Amniotic stem cell (primary cell): ENCODE measurements at regions not wholly inside any gene's neighbourhood (a gene's known extent, or its start where the extent isn't known, plus 50 kb on each side); places are given as distances from the start of the nearest gene placed in this dataset.

Experiments used
- DNase-seq: peaks from one replicate; lab custom pipeline; 2025; lab: John Stamatoyannopoulos, UW

DNA sequence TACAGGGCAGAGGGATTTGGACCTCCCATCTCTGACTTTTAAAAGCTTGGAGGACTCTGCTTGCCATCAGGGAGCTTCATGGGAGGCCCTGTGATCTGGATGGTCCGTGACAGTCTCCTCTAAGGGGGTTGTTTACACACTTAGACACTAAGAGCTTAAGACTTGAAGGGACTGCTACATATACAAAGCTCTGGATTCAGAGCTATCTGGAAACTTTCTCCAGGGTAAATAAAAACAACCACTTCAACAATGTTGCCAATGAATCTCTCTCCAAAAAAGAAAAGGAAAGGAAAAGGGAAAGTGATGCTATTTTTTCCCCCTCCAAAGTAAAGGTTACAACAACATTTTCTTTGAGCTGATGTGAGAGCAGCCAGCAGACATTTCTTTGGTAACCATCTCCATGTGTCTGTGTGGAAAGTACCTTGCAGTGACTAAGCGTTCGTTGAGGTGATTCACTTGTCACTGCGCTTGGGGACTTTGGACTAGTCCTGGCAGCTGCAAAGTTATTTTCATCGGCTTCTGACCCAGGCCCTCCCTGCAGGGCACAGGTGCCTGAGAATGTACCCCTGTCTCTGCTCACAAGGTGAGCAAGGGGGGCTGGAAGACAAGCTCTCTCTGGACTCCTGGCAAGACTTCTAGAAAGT is 262.1 kb upstream of the KLF4 start:
- DNase-seq = peak; percentile 63

DNA sequence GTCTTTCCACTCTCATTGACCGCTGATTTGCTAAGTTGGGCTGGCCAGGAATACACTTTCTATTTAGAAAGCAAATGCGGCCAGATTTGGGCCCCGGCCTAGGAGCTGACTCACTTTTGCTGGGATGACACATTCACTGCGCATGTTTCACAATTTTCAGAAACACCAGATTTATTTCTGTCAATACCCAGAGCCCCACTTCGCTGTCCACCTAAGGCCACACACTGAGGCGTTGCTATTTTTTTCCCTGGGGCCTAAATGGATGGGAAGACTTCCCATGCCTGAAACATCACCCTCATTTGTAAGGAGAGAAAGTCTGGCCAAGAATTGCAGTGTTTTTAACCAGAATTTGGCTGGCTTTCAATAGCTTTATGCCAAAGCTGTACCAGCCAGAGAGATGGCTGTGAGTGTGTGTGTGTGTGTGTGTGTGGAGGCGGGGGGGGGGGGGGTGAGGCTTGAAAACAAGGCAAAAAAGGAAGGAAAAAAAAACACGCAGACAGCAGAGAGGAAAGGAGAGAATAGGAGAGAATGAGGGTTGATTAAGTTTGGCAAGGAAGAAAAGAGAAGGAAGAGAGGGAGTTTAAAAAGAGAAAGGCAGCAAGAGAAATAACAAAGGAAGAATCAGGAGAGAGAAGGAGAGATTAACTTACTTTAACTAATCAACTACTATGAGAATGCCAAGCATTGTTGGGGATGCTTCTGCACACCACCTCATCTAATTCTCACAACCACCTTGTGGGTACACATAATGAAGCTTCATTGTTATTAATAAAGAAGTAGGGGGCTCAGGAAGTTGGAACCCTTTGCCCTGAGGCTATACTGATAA is 261.4 kb upstream of the KLF4 start:
- peak; percentile 96 for DNase-seq

DNA sequence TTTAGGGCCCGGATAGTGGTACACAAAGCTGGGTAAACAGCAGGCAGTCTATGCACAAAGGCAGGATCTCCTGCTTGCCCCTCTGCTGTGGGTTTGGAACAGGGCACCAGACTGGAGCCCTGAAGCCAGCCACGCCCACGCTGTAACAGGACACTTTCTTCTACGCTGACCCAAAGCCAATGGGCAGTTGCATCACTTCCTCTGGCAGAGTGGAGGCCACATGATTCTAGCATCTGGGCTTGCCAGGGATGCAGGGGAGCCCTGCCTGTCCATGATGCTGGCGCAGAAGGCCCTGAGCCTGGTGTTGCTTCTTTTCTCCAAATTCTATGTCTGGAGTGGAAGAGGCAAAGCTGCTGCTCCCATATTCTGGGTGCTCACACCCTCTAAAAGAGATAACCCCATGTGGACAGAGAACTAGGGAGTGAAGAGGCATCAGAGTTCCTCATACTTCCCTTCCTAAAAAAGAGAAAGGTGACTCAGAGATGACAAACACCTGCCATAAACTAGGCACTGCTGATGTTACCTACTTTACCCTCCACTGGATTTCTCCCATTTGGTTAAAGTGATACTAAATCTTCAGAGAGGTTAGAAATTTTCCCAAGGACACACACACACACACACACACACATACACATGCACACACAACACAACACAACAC is 260.3 kb upstream of the KLF4 start:
- DNase-seq = peak; percentile 86

DNA sequence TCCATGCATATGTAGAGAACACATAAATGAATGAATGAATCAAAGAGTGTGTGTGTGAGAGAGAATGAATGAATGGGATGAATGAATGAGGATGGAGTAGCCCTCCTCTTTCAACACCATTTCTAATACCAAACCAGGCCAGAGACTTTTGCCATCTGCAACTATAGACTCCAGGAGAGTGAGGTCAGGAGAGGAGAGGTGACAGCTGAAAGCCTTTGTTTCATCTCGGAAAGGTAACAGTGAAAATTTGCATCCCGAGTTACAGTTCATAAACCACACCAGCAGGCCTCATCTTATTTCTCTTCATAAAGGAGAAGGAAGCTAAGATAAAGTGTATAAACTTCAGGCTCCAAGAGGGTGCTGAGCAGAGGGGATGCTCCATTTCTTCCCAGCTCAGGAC is 255.3 kb upstream of the KLF4 start:
- no peak for DNase-seq

DNA sequence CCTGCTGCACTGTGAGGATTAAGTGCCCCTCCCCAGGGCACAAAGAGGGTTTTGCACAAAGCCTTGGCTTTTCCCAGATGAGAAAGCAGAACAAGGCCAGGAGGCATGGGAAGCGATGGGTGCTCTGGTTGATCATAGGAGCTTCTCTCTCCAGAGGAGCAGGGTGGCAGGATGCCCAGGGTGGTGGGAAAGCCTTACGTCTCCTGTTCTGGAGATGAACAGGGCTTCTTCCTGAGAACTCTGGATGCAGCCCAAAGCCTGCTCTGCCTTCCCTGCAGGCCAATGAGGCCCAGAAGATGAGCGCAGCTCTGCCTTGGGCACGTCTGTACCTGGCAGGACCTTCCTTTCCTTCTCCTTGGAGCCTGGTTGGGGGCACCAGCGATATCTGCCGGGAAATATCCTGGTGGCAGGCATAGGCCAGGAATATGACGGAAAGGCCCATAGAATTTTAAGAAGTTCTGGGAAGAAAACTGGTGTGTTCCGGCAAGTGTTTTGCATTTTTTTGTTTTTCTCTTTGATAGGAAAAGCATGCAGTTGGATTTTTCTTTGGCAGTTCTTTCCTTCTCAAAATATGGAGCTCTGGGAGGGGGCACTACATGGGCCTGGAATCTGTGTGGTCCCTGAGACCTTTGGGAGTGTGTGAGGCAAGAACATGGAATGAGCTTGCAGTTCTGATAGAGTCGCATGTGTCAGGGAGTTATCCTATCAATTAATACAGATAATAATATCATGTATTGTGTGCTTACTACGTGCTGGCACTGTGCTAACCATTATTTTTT is 253.2 kb upstream of the KLF4 start:
- DNase-seq = no peak

DNA sequence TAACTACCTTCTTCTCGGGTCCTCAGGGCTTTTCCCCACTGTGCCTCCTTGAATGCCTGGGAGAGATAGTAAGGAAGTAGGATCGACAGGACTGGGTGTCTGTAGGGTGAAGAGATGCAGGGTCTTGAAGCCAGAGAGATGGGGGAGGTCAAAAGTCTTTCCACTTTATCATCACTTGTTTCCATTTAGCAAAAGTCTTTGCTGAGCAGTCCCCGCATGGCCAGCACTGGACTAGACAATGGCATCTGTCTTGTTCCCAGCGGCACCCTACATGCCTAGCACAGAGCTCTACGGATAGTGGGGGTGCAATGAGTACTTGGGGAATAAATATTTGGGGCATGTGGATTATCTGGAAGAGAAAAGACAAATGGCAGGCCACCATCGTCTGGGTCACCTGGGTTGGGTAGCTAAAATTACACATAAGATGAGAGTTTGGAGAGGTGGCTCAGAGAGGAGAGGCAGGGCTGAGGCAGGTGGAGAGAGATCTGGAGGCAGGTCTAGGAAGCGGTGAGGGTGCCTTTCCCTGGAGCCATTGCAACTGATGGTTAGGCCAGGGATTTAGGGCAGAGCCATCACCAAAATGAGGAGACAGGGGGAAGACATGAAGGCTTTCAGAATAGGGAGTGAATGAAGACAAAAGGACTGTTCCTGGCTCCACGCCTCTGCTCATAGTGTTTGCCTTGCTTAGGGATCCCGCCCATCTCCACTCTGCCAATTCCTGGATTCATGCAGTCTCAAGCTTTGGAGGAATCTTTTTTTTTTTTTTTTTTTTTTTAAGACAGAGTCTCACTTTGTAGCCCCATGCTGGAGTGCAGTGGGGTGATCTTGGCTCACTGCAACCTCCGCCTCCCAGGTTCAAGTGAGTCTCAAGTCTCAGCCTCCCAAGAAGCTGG is 250.8 kb upstream of the KLF4 start:
- DNase-seq = no peak

DNA sequence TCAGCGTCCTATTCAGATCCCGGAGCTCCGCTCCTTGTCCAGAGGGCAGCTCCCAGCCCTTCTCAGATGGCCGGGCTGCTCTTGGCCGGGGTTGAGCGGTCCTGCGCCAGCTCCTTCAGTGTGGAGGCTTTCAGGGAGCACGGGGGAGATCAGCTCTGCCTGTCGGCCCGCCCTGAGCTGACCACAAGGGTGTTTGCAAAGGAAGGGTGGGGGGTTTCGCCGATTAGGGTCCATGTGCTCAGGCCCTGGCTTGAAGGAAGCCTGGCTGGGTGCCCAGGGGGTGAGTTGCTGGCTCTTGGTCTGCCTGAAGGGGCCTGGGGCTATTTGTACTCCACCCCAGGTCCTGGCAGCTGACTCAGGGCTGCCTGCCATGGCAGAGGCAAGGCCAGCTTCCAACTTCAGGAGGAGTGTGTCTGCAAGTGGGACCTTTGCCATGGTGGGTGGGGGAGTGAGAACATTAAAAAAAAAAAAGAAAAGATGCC is 250.1 kb upstream of the KLF4 start:
- DNase-seq = no peak

DNA sequence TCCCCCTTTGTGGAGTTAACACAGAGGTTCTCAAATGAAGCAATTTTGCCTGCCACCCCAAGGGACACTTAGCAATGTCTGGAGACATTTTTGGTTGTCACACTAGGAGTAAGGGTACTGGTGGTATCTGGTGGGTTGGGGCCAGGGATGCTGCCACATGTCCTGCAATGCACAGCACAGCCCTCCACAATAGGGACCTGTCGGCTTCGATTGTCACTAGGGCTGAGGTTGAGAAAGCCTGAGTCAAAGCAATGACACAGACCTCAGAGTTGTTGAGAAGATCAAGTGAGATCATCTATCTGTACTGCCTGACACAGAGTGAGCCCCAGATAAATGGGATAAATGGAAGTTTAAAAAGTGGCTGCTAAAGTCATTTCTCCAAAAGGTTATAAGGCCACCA is 249.2 kb upstream of the KLF4 start:
- DNase-seq = no peak

DNA sequence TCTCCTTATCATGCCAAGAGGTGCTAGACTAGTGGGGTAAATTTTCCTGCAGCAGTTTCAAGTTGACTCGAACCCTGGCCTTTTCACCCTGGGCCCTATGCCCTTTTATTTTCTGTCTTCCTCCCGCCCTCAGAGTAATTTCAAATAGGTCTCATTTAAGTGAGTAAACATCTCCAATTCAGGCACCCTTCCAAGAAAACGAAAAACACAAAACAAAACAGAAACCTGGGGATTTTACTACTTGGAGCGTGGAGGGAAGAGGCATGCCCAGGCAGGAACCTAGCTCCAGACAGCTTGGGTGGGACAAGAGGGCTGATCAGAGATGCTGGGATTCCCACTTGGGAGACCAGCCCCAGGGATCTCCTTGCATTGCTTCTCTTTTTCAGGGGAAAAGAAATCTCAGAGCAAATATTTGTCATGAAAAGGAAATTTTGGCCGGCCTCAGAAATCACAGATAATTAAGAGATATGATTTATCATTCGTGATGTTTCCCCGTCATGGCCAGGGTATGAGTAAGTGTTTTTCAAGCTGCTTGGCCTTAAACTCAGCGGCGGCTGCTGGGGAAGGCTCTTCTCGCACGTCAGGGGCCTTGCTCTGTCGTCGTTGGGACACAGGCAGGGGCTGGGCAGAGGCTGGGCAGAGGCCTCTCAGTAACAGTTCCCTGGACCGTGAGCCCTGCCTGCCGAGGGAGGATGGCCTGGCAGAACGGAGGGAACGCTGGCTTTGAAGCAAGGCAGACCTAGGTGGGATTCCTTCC is 248.6 kb upstream of the KLF4 start:
- DNase-seq = no peak

DNA sequence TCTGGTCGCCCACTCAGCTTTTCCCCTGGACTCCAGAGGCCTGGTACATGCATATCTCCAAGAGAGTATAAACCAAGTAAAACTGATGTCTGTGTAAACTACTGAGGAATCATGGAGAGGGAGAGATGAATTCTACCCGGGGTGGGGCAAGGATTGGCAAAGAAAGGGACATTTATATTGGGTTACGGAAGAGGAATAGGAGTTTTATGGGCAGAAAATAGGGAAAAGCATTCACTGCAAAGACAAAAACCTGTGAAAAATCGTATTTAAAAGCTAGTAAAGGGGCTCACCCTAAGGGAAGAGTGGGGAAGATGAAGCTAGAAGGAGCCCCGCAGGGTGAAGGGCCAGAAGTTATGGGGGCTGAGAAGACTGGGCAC is 248.0 kb upstream of the KLF4 start:
- no peak for DNase-seq

DNA sequence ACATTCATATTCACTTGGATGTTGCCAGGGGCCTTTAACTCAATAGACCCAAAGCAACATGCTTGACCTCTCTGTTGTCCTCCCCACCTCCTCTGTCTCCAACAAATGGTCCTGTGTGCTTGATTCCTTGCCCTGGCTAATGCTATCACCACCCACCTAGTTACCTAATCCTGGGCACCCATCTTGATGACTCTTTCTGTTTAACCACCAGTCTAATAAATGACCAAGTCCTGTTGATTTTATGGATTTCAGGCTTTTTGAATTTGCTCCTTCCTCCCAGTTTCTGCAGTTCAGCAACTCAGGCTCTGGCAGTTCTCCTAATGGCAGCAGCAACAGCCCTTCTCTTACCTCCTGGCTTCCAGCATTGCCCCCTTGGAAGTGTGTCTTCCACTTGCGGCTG is 246.3 kb upstream of the KLF4 start:
- DNase-seq = no peak

DNA sequence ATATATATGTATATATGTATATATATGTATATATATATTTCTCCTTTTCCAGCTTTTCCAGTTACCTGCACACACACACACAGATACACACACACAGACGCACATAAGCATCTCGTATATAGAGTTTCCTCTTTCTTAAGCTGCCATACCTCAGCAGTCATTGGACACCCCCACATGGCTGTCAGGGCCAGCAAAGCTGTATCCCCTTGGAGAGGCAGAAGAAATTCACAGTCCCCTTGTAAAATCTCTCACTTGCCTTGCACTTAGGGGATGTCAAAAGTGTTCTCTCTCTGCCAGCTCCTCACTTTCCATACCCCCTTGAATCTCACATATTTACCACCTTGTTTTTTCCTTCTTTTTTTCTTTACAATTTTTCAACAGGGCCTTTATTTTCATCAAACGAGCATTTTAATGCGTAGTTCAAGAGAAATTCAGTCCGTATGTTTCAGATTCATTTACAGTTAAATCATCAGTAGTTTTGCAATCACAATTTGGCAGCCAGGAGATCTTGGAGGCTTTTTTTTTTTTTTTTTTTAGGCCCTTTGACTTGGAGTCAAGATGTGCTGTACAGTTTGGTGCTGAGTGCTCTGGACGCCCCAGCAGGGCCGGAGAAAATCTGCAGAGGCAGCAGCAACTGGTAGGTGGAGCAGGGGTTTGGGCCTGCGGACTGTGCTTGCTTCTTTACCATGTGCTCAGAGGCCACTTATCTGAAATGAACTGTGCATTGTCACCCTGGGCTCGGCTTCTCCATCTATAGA is 244.9 kb upstream of the KLF4 start:
- peak; percentile 48 for DNase-seq

DNA sequence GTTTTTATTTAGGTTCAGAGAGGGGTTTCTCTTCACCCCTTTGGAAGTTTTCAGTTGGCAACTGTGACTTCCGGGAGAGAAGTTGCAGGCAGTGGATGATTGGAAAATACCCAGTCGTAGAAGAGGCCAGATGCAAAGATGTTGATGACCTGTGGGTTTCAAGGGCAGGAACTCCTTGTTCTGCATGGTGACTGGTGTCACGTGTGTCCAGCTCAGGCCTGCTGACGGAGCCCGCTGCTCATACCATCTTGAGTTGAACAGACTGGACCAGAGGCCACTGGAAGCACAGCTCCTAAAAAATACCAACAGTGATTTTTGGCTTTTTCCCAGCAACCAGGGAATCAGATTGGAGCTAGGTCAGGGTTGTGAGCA is 243.9 kb upstream of the KLF4 start:
- DNase-seq = no peak

DNA sequence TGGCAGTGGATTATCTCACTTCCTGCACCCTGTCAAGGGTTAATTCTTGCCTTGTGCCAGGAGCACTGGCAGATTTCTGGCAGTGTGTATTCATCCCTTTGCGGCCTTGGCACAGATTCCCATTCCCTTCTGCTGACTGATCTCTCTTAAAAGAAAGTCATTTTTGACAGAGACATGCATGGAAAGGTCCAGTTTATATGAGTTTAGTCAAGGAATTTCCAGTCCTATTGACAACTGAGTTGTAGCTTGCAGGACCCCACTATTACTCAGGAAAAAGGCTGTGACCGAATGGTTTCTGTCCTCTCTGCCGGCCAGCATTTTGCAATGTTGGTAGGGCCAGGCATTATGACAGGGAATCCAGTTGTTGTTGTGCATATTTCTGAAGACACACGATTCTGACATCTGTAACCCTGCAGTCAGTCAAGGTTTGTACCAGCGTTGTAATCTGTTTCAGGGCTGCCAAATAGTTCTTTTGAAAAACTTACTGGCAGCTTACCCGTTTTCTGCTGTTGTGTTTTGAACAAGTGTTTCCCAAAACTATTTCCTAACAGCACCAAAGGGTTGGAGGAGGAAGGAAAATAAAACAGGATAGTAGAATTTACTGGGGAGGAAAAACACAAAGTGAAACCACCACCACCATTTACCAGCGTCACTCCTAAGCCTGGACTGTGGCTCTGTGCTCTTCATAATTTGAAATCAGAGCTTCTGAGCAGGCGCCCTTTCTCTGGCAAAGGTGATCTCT is 243.4 kb upstream of the KLF4 start:
- DNase-seq = no peak

DNA sequence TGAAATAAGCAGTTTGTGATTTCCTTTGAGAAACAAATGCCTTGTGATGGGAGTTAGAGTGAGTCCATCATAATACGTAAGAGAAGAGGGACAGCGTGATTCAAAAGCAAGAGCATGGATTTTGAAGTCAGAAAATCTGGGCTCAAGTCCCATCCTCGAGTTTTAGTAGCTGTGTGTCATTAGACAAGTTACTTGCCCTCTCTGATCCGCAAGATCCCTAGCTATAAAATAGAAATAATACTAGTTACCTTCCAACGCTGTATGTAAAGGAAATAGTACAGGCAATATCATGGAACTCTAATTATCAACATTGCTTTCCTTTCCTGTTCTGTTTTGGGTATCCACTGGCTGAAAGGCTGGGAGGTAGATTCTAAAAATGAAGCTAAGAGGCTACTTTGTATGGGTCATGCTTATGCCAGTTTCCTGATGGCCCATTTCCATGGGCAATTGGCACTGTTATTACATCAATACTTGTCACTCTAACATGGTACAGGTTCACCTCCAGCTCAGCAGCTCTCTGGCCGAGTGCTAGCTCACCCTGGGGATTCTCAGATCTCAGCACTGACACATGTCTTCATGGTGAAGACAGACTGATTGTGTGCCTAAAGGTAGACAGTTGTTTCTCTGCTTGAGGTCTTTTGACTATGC is 241.7 kb upstream of the KLF4 start:
- no peak for DNase-seq

DNA sequence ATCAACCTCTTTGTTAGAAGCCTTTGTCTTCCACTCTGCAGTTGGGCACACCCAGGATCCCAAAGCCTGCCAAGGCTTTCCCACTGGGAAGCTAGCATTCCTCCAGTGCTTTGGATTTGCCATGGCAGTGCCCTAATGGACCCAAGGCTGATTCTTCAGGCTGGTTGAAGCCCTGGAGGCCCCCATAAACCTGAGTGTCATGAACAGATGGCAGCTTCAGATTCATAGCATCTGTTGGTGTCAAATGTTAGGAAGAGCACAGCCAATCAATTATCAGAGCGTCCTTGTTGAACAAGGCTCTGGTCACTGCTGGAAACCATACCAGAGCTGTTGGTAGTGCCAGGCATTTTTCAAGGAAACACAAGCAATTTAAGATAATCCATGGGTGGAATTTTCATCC is 241.1 kb upstream of the KLF4 start:
- no peak for DNase-seq

DNA sequence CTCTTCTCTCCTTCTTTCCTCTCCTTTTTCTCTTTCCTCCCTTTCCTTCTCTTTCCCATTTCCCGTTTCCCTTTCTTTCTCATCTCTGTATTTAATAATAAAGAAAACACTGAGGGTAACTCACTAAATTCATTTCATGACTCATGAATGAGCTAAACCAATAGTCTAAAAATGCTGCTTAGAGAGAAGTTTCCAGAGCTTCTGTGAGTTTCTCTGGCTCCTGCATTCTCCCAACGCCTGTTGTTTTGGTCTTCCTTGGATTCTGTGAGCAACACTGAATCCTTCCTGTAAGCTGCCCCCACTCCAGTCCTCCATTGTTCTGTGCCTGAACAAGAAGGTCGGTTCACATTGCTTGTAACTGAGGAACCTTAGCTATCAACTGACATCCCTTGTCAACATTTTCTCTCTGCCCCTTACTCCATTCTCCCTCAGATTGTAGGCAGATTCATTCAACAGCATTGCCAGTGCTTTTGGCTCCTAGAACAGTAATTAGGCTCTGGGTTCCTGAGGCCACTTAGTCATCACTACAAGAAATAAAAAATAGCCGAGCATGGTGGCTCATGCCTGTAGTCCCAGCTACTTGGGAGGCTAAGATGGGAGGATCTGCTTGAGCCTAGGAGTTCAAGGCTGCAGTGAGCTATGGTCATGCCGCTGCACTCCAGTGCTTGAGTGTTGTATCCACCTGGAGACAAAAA is 237.7 kb upstream of the KLF4 start:
- DNase-seq = no peak

DNA sequence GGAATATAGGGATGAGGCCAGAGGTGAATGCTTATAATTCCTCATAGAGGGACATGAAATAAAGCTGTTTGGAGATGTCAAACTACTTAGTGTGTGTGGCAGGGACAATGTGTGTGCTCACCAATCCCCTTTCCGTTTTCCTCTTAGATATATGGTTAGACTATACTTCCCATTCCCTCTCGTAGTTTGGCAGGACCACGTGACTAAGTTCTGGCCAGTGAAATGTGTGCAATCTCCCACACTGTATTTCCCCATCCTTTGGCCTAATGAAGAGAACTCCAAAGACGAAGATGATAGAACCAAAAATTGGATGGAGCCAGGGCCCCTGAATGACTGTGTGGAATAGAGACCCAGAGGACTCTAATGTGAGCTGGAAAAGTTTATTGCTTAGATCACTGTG is 233.4 kb upstream of the KLF4 start:
- no peak for DNase-seq
